Left lung (tissue), 4 donors: ENCODE measurements at regions not wholly inside any gene's neighbourhood (a gene's known extent, or its start where the extent isn't known, plus 50 kb on each side); places are given as distances from the start of the nearest gene placed in this dataset.

Source experiments
- ATAC-seq: fragments of 200-7000 bp; cut with Tn5 transposase; one replicate; pipeline ENCODE4 v1.9.1; 2020; ENCODE audit warnings: moderate library complexity
- DNase-seq, 4 donors: peaks; one replicate each; pipeline ENCODE4 v3.0.0-alpha.2; 2013 to 2020
- H3K27ac ChIP-seq, 2 donors: fragments of 200-600 bp; sonication (generic) in 1 of 2; one replicate each; pipeline versions ENCODE4 v1.5.0 to v1.8.0; 2020 to 2021
- H3K27me3 ChIP-seq, 2 donors: fragments of 200-600 bp; sonication (generic) in 1 of 2; one replicate each; pipeline versions ENCODE4 v1.5.0 to v1.8.0; 2020 to 2021
- H3K36me3 ChIP-seq, 2 donors: fragments of 200-600 bp; sonication (generic) in 1 of 2; one replicate each; pipeline versions ENCODE4 v1.5.0 to v1.8.0; 2020 to 2021
- H3K4me1 ChIP-seq, 2 donors: fragments of 200-600 bp; one replicate each; pipeline ENCODE4 v1.8.0; 2021
- H3K4me3 ChIP-seq, 2 donors: fragments of 200-600 bp; sonication (generic) in 1 of 2; one replicate each; pipeline versions ENCODE4 v1.5.0 to v1.8.0; 2020 to 2021; ENCODE audit warnings: mild to moderate bottlenecking in 1 of 2
- H3K9me3 ChIP-seq, 2 donors: fragments of 200-600 bp; sonication (generic) in 1 of 2; one replicate each; pipeline versions ENCODE4 v1.5.0 to v1.8.0; 2020 to 2021
- intact Hi-C, 2 donors: fragments of 100-400 bp; cut with DNase I; formaldehyde crosslinking; loops; one replicate each; pipeline versions ENCODE4 v1.11.2 to v1.14.2; 2022
- TF ChIP-seq, protein P1 (sequence below), 2 donors: fragments of 200-600 bp; sonication (generic) in 1 of 2; IDR thresholded peaks; one replicate each; pipeline versions ENCODE4 v1.5.0 to v1.8.0; 2021; ENCODE audit warnings: antibody characterized with exemption in 2 of 2
- donor health status: DM: no; HTN: yes; CAD: no.
- donor health status: DM: no; HTN: no; CAD: no.

DNA sequence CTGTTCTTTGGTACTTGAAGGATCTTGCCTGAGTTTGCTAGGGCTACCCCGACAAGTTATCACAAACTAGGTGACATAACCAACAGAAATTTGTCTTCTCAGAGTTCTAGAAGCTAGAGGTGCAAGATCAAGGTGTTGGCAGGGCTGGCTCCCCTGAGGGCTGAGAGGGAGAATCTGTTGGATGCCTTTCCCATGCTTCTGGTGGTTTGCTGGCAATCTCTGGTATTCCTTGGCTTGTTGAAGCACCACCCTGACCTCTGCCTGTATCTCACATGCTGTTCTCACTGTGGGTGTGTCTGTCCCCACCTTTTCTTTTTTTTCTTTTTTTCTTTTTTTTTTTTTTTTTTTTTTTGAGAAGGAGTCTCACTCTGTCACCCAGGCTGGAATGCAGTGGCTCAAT lies 81.2 kb downstream of the VCPKMT start:
- no peak for ATAC-seq
- H3K27ac ChIP-seq, result no peak overlapping the region
- no peaks in the 10 kb centered on the region for H3K27me3 ChIP-seq
- H3K36me3 ChIP-seq, result no peaks in the 10 kb centered on the region
- H3K4me3 ChIP-seq, result no peak overlapping the region
- intact Hi-C loops, result no loop called here
- no peaks in the 10 kb centered on the region for H3K9me3 ChIP-seq
- H3K4me1 ChIP-seq, result peaks cover 0 to 24% of the 10 kb centered on the region in 2 donors
- TF ChIP-seq, protein P1, sequence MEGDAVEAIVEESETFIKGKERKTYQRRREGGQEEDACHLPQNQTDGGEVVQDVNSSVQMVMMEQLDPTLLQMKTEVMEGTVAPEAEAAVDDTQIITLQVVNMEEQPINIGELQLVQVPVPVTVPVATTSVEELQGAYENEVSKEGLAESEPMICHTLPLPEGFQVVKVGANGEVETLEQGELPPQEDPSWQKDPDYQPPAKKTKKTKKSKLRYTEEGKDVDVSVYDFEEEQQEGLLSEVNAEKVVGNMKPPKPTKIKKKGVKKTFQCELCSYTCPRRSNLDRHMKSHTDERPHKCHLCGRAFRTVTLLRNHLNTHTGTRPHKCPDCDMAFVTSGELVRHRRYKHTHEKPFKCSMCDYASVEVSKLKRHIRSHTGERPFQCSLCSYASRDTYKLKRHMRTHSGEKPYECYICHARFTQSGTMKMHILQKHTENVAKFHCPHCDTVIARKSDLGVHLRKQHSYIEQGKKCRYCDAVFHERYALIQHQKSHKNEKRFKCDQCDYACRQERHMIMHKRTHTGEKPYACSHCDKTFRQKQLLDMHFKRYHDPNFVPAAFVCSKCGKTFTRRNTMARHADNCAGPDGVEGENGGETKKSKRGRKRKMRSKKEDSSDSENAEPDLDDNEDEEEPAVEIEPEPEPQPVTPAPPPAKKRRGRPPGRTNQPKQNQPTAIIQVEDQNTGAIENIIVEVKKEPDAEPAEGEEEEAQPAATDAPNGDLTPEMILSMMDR (IDR thresholded peaks at IDR 0.05), result no peak
- no peak for DNase-seq

DNA sequence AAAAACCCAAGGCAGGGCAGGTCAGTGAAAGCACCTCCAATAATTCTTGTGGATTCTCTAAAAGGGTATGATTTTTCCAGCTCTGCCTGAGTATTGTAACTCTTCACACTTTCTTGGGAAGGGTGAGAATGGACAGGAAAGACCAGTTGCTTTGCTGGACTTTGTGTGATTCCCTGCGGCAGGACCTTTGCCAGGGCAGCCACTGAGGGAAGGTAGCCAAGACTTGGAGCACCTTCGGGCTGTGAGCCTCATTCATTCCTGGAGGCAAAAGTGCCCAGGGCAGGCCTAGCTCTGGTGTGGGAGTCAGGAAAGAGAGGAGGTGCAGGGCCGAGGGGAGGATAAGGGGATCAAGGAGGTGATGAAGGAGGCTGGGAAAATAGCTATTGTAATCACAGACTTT lies 80.2 kb downstream of the VCPKMT start:
- H3K4me3 ChIP-seq, result no peak overlapping the region
- intact Hi-C loops, result no loop called here
- H3K36me3 ChIP-seq, result no peaks in the 10 kb centered on the region
- H3K4me1 ChIP-seq, result peaks cover 0 to 31% of the 10 kb centered on the region in 2 donors
- H3K9me3 ChIP-seq, result no peaks in the 10 kb centered on the region
- ATAC-seq (no peak), DNase-seq (no peak)
- H3K27me3 ChIP-seq, result no peaks in the 10 kb centered on the region
- H3K27ac ChIP-seq, result no peak overlapping the region
- TF ChIP-seq, protein P1 (IDR thresholded peaks at IDR 0.05), result no peak

DNA sequence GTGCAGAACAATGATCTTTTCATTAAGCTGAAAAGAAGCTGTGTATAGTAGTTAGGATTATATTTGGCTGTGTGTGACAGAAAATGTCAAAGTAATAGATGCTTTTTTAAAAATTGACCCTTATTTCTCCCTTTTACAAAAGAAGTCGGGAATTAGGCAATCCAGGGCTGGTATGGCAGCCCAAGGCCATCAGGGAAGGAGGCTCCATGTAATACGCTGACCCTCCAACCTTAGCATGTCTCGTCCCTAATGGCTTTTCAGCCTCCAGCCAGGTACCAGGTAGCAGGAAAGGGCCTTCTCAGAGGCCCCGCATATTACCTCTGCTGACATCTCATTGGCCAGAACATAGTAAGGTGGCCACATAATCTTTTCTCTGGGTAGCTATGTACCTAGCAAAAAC lies 79.7 kb downstream of the VCPKMT start:
- TF ChIP-seq, protein P1 (IDR thresholded peaks at IDR 0.05), result no peak
- intact Hi-C loops, result no loop called here
- no peaks in the 10 kb centered on the region for H3K27me3 ChIP-seq
- H3K9me3 ChIP-seq, result no peaks in the 10 kb centered on the region
- H3K4me3 ChIP-seq, result no peak overlapping the region
- H3K27ac ChIP-seq, result no peak overlapping the region
- H3K4me1 ChIP-seq, result peaks cover 0 to 32% of the 10 kb centered on the region in 2 donors
- ATAC-seq (no peak), DNase-seq (no peak)
- no peaks in the 10 kb centered on the region for H3K36me3 ChIP-seq

- DNase-seq (no peak), ATAC-seq (no peak)
- H3K36me3 ChIP-seq, result no peaks in the 10 kb centered on the region
- H3K4me1 ChIP-seq, result peaks cover 0 to 32% of the 10 kb centered on the region in 2 donors
- H3K9me3 ChIP-seq, result no peaks in the 10 kb centered on the region
- intact Hi-C loops, result no loop called here
- TF ChIP-seq, protein P1 (IDR thresholded peaks at IDR 0.05), result no peak
- no peak overlapping the region for H3K4me3 ChIP-seq
- H3K27me3 ChIP-seq, result no peaks in the 10 kb centered on the region
- no peak overlapping the region for H3K27ac ChIP-seq
Observed at GRCh38 chr14:50037240-50037639, 79.1 kb downstream of the VCPKMT start.

DNA sequence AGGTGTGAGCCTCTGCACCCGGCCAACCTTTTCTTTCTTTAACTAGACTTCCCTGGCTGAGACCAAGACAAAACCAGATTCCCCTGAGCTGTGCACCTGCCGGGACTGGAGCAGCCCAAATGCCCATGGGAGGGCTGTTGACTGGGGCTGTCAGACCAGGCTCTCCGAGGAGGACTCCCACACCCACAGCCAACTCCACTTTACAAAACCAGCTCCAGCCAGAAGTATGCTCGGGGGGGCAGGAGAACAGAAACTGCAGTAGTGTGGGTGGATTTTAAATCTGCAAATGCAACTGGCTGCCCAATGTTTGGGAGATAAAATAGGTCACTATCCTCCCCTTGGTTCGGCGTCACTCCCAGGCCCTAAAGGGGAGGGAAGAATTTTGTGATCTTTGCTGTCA lies 78.5 kb downstream of the VCPKMT start:
- Histone ChIP-seq H3K9me3 (no peaks in the 10 kb centered on the region), H3K36me3 (no peaks in the 10 kb centered on the region), H3K27ac (peak overlapping the region in 1 of 2 donors; percentile 78), H3K27me3 (no peaks in the 10 kb centered on the region), H3K4me1 (peaks cover 0 to 32% of the 10 kb centered on the region in 2 donors), H3K4me3 (no peak overlapping the region)
- intact Hi-C loops, result no loop called here
- peak; percentile 47 for ATAC-seq
- DNase-seq, result no peak
- TF ChIP-seq, protein P1 (IDR thresholded peaks at IDR 0.05), result no peak
